ENCODE measurements at regions not wholly inside any gene's neighbourhood (a gene's known extent, or its start where the extent isn't known, plus 50 kb on each side); places are given as distances from the start of the nearest gene placed in this dataset.

GRCh38 chr10:36175954-36176353, 533.9 kb upstream of the FZD8 start:
- Mint-ChIP-seq H3K27me3 (ENCODE audit: low read depth) (no peaks in the 10 kb centered on the region), H3K36me3 (ENCODE audit: low read depth) (peaks cover 10% of the 10 kb centered on the region), H3K4me3 (ENCODE audit: unreplicated experiment) (no peak overlapping the region), H3K27ac (ENCODE audit: unreplicated experiment) (no peak overlapping the region), H3K4me1 (ENCODE audit: low read depth) (peaks cover 40% of the 10 kb centered on the region), H3K9me3 (ENCODE audit: low read depth) (peaks cover 16% of the 10 kb centered on the region)
- no peak for DNase-seq (ENCODE audit: low spot score)
- no peak for TF ChIP-seq CTCF (IDR thresholded peaks at IDR 0.05)

- no peaks in the 10 kb centered on the region for H3K27me3 Mint-ChIP-seq (ENCODE audit: low read depth)
These were observed 531.3 kb upstream of the FZD8 start for GRCh38 chr10:36173364-36173763.

GRCh38 chr10:36171953-36172940, 530.2 kb upstream of the FZD8 start:
- H3K4me1 Mint-ChIP-seq (ENCODE audit: low read depth), result peaks cover 45% of the 10 kb centered on the region
- DNase-seq (ENCODE audit: low spot score), result no peak

More at GRCh38 chr10:36173364-36173763, 531.3 kb upstream of the FZD8 start:
- no peak for TF ChIP-seq CTCF (IDR thresholded peaks at IDR 0.05)
- H3K9me3 Mint-ChIP-seq (ENCODE audit: low read depth), result peaks cover 5% of the 10 kb centered on the region
- no peak for DNase-seq (ENCODE audit: low spot score)
- H3K4me3 Mint-ChIP-seq (ENCODE audit: unreplicated experiment), result no peak overlapping the region
- H3K36me3 Mint-ChIP-seq (ENCODE audit: low read depth), result peaks cover 4% of the 10 kb centered on the region
- peak overlapping the region; percentile 93 for H3K27ac Mint-ChIP-seq (ENCODE audit: unreplicated experiment)
- peaks cover 48% of the 10 kb centered on the region for H3K4me1 Mint-ChIP-seq (ENCODE audit: low read depth)

GRCh38 chr10:36171556-36171952, 529.5 kb upstream of the FZD8 start:
- Mint-ChIP-seq H3K27me3 (ENCODE audit: low read depth) (no peaks in the 10 kb centered on the region), H3K27ac (ENCODE audit: unreplicated experiment) (peak overlapping the region; percentile 93), H3K36me3 (ENCODE audit: low read depth) (peaks cover 2% of the 10 kb centered on the region), H3K4me1 (ENCODE audit: low read depth) (peaks cover 45% of the 10 kb centered on the region), H3K9me3 (ENCODE audit: low read depth) (peaks cover under 1% of the 10 kb centered on the region), H3K4me3 (ENCODE audit: unreplicated experiment) (peak overlapping the region; percentile 7)
- no peak for DNase-seq (ENCODE audit: low spot score)
- no peak for TF ChIP-seq CTCF (IDR thresholded peaks at IDR 0.05)

More at GRCh38 chr10:36171953-36172940, 530.2 kb upstream of the FZD8 start:
- Mint-ChIP-seq H3K9me3 (ENCODE audit: low read depth) (peaks cover 3% of the 10 kb centered on the region), H3K4me3 (ENCODE audit: unreplicated experiment) (peak overlapping the region; percentile 46), H3K27me3 (ENCODE audit: low read depth) (no peaks in the 10 kb centered on the region), H3K27ac (ENCODE audit: unreplicated experiment) (peak overlapping the region; percentile 93), H3K36me3 (ENCODE audit: low read depth) (peaks cover 3% of the 10 kb centered on the region)
- TF ChIP-seq CTCF (IDR thresholded peaks at IDR 0.05), result no peak

GRCh38 chr10:36170943-36171501, 528.9 kb upstream of the FZD8 start:
- H3K27ac Mint-ChIP-seq (ENCODE audit: unreplicated experiment), result peak overlapping the region; percentile 93
- no peak for DNase-seq (ENCODE audit: low spot score)
- H3K9me3 Mint-ChIP-seq (ENCODE audit: low read depth), result no peaks in the 10 kb centered on the region

More at GRCh38 chr10:36170943-36171501, 528.9 kb upstream of the FZD8 start:
- H3K27me3 Mint-ChIP-seq (ENCODE audit: low read depth), result no peaks in the 10 kb centered on the region
- no peak for TF ChIP-seq CTCF (IDR thresholded peaks at IDR 0.05)
- peaks cover 2% of the 10 kb centered on the region for H3K36me3 Mint-ChIP-seq (ENCODE audit: low read depth)
- H3K4me1 Mint-ChIP-seq (ENCODE audit: low read depth), result peaks cover 45% of the 10 kb centered on the region
- H3K4me3 Mint-ChIP-seq (ENCODE audit: unreplicated experiment), result no peak overlapping the region

Measured in chondrocyte (in vitro differentiated cells).